Parathyroid adenoma (tissue), 2 donors: ENCODE measurements at regions not wholly inside any gene's neighbourhood (a gene's known extent, or its start where the extent isn't known, plus 50 kb on each side); places are given as distances from the start of the nearest gene placed in this dataset.

Source experiments
- H2AFZ ChIP-seq: fragments of 300-600 bp; sonication (generic); one replicate; pipeline ENCODE4 v1.7.0; 2017; ENCODE audit warnings: antibody characterized with exemption, mild to moderate bottlenecking
- H3K27ac ChIP-seq: fragments of 300-600 bp; sonication (generic); one replicate; pipeline ENCODE4 v1.7.0; 2017
- H3K27me3 ChIP-seq: fragments of 300-600 bp; sonication (generic); one replicate; pipeline ENCODE4 v1.7.0; 2017; ENCODE audit warnings: low read length; ENCODE audit not compliant: control insufficient read depth, insufficient read depth
- H3K36me3 ChIP-seq: fragments of 300-600 bp; sonication (generic); one replicate; pipeline ENCODE4 v1.7.0; 2017; ENCODE audit warnings: low read length; ENCODE audit not compliant: control insufficient read depth, insufficient read depth
- H3K4me1 ChIP-seq: fragments of 300-600 bp; sonication (generic); one replicate; pipeline ENCODE4 v1.7.0; 2017; ENCODE audit warnings: control low read depth
- H3K4me2 ChIP-seq: fragments of 300-600 bp; sonication (generic); one replicate; pipeline ENCODE4 v1.7.0; 2017; ENCODE audit warnings: low read length
- H3K4me3 ChIP-seq: fragments of 300-600 bp; sonication (generic); one replicate; pipeline ENCODE4 v1.7.0; 2017; ENCODE audit warnings: low read depth, low read length
- H3K79me2 ChIP-seq: fragments of 300-600 bp; sonication (generic); one replicate; pipeline ENCODE4 v1.7.0; 2017; ENCODE audit warnings: control low read depth
- H3K9ac ChIP-seq: fragments of 300-600 bp; sonication (generic); one replicate; pipeline ENCODE4 v1.7.0; 2017; ENCODE audit warnings: mild to moderate bottlenecking
- H3K9me3 ChIP-seq: fragments of 300-600 bp; sonication (generic); one replicate; pipeline ENCODE4 v1.7.0; 2017; ENCODE audit warnings: low read length; ENCODE audit not compliant: control insufficient read depth
- TF ChIP-seq, protein P1 (sequence below): fragments of 300-600 bp; sonication (generic); IDR thresholded peaks from one replicate; pipeline ENCODE4 v1.7.0; 2017; ENCODE audit warnings: antibody characterized with exemption, mild to moderate bottlenecking
- donor health status: primary hyperparathyroidism.

DNA sequence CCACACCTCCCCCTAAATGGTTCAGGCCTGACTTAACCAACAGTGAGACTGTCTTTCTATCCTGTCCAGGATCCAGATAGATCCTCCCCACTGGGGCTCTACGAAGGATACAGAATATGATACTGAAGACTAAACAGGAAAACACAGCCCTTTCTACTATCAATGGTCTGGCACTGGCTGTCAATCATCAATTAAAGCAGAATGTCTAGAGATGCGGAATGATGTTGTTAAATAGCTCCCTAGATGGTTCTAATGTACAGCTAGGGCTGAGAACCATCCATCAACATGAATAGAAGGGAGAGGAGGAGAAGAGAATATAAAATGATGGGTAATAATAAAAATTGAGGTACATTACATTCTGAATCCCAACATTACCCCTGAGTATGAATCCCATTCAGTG lies 314.3 kb upstream of the CELF2 start:
- Histone ChIP-seq H3K36me3 (no peaks in the 10 kb centered on the region), H3K9me3 (no peaks in the 10 kb centered on the region), H3K4me2 (no peak overlapping the region), H3K9ac (no peak overlapping the region), H3K27me3 (no peaks in the 10 kb centered on the region), H2AFZ (no peak overlapping the region), H3K4me3 (no peak overlapping the region), H3K79me2 (no peaks in the 10 kb centered on the region), H3K27ac (no peak overlapping the region), H3K4me1 (no peaks in the 10 kb centered on the region)
- TF ChIP-seq, protein P1, sequence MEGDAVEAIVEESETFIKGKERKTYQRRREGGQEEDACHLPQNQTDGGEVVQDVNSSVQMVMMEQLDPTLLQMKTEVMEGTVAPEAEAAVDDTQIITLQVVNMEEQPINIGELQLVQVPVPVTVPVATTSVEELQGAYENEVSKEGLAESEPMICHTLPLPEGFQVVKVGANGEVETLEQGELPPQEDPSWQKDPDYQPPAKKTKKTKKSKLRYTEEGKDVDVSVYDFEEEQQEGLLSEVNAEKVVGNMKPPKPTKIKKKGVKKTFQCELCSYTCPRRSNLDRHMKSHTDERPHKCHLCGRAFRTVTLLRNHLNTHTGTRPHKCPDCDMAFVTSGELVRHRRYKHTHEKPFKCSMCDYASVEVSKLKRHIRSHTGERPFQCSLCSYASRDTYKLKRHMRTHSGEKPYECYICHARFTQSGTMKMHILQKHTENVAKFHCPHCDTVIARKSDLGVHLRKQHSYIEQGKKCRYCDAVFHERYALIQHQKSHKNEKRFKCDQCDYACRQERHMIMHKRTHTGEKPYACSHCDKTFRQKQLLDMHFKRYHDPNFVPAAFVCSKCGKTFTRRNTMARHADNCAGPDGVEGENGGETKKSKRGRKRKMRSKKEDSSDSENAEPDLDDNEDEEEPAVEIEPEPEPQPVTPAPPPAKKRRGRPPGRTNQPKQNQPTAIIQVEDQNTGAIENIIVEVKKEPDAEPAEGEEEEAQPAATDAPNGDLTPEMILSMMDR: no peak

DNA sequence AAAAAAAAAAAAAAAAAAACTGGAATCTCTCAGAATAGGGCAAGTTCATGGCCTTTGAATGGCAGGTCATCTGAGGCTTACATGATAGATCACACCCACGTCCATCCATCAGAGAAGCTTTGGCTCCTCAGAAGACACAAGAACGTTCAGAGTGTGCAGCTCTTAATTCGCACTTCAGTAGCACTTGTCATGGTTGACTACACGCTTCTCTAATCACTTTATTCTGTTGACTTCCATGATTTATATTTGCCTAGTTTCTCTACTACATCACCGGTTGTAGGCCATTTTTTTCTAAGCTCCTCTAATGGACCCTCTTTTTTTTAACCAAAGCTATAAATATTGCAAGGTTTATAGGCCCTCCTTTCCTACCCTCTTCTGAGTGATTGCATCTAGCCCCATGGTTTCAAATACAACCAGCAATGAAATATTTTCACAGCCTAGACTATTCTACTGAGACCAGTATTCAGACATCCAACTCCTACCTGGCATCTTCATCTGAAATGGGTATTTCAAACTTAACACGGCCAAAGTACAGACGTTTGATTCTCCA lies 305.4 kb upstream of the CELF2 start:
- no peaks in the 10 kb centered on the region for H3K36me3 ChIP-seq
- no peak overlapping the region for H3K4me2 ChIP-seq
- H3K4me1 ChIP-seq: no peaks in the 10 kb centered on the region
- H3K27ac ChIP-seq: no peak overlapping the region
- no peaks in the 10 kb centered on the region for H3K27me3 ChIP-seq
- no peak overlapping the region for H3K4me3 ChIP-seq
- no peaks in the 10 kb centered on the region for H3K79me2 ChIP-seq
- H2AFZ ChIP-seq: no peak overlapping the region
- H3K9ac ChIP-seq: no peak overlapping the region
- H3K9me3 ChIP-seq: no peaks in the 10 kb centered on the region
- TF ChIP-seq, protein P1: no peak

DNA sequence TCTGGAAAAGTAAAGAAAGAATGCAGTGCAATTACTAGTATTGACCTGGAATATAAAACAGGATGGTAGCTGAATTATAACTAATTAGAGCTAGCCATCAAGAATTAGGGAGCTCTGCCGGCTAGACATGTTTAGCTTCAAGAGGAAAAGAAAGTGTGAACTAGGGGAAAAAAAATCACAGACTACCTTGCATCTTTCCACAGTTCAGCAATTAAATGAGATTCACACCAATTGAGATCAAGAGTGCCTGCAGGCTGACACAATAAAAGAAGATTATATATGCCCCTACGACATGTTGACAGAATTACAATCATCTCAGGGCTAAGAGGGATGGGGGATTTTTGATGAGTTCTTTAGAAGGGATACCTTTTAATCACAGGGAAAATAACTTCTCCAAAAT lies 303.3 kb upstream of the CELF2 start:
- Histone ChIP-seq H3K9me3 (no peaks in the 10 kb centered on the region), H2AFZ (no peak overlapping the region), H3K4me3 (no peak overlapping the region), H3K9ac (no peak overlapping the region), H3K4me2 (no peak overlapping the region), H3K36me3 (no peaks in the 10 kb centered on the region), H3K27ac (no peak overlapping the region), H3K4me1 (no peaks in the 10 kb centered on the region), H3K79me2 (no peaks in the 10 kb centered on the region), H3K27me3 (no peaks in the 10 kb centered on the region)
- TF ChIP-seq, protein P1: no peak

DNA sequence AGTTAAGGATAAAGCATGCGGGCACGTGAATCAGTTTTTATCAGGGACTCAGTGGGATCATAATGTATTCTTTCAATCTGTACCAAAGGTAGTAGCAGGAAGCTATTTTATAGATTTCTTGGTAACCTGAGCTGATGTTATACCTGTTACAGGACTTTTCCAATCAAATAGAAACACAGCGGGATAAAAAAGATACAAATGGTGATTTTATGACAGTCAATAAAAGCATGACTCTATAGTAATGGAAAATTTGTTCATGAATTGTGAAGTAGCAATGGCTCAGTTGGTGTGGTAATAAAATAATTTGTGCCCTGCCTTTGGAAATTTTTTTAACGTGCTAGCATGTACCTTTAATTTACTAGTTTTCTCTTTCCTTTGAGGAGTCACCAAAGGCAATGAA lies 300.7 kb upstream of the CELF2 start:
- TF ChIP-seq, protein P1: no peak
- H3K4me2 ChIP-seq: no peak overlapping the region
- H3K27ac ChIP-seq: no peak overlapping the region
- H3K36me3 ChIP-seq: no peaks in the 10 kb centered on the region
- no peaks in the 10 kb centered on the region for H3K27me3 ChIP-seq
- no peaks in the 10 kb centered on the region for H3K79me2 ChIP-seq
- H3K9ac ChIP-seq: no peak overlapping the region
- no peak overlapping the region for H2AFZ ChIP-seq
- H3K4me1 ChIP-seq: no peaks in the 10 kb centered on the region
- H3K4me3 ChIP-seq: no peak overlapping the region
- H3K9me3 ChIP-seq: no peaks in the 10 kb centered on the region

DNA sequence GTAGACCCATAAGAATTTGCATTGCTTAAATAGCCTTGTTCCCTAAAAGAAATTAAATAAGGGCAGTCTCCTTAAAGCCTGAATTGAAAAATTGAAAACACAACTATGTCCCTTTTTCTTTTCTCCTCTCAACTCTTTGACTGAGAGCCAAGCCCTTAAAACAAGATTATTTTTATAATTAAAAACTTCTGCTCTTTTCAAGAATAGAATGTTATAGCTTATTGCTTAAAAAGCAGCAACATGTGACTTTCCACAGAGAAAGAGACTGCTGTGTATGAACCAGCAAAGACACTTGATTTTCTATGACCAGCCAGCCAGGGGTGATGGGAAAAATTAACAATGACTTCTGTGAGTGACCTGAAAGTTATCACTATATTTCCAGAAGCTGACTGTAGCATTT lies 295.2 kb upstream of the CELF2 start:
- H3K9ac ChIP-seq: no peak overlapping the region
- no peaks in the 10 kb centered on the region for H3K79me2 ChIP-seq
- no peak overlapping the region for H3K4me3 ChIP-seq
- H2AFZ ChIP-seq: no peak overlapping the region
- H3K36me3 ChIP-seq: no peaks in the 10 kb centered on the region
- H3K4me1 ChIP-seq: no peaks in the 10 kb centered on the region
- no peak overlapping the region for H3K4me2 ChIP-seq
- H3K9me3 ChIP-seq: no peaks in the 10 kb centered on the region
- TF ChIP-seq, protein P1: no peak
- H3K27ac ChIP-seq: no peak overlapping the region
- no peaks in the 10 kb centered on the region for H3K27me3 ChIP-seq
